HFFc6 (cell line): ENCODE measurements at regions not wholly inside any gene's neighbourhood (a gene's known extent, or its start where the extent isn't known, plus 50 kb on each side); places are given as distances from the start of the nearest gene placed in this dataset.

ENCODE experiments used
- DNase-seq: peaks from one replicate; pipeline ENCODE4 v3.0.0-alpha.2; 2018
- H3K27ac Mint-ChIP-seq: 2 replicates; pipeline ENCODE4 v1.8.0; 2020; ENCODE audit warnings: mild to moderate bottlenecking, mixed read lengths
- H3K27me3 Mint-ChIP-seq: 2 replicates; pipeline ENCODE4 v1.8.0; 2021; ENCODE audit warnings: mild to moderate bottlenecking, moderate library complexity, mixed read lengths; ENCODE audit not compliant: insufficient read depth
- H3K36me3 Mint-ChIP-seq: 2 replicates; pipeline ENCODE4 v1.8.0; 2021; ENCODE audit warnings: low read depth, mixed read lengths
- H3K4me1 Mint-ChIP-seq: 2 replicates; pipeline ENCODE4 v1.8.0; 2020; ENCODE audit warnings: low read depth, mixed read lengths
- H3K4me3 Mint-ChIP-seq: 2 replicates; pipeline ENCODE4 v1.8.0; 2020; ENCODE audit warnings: mild to moderate bottlenecking, moderate library complexity, mixed read lengths
- H3K9me3 Mint-ChIP-seq: 2 replicates; pipeline ENCODE4 v1.8.0; 2020; ENCODE audit warnings: mild to moderate bottlenecking, mixed read lengths
- TF ChIP-seq, protein P1 (sequence below): fragments of 200-600 bp; sonication (generic); IDR thresholded peaks from 2 replicates; pipeline ENCODE4 v1.5.0; 2021; ENCODE audit warnings: antibody characterized with exemption, mild to moderate bottlenecking

DNA sequence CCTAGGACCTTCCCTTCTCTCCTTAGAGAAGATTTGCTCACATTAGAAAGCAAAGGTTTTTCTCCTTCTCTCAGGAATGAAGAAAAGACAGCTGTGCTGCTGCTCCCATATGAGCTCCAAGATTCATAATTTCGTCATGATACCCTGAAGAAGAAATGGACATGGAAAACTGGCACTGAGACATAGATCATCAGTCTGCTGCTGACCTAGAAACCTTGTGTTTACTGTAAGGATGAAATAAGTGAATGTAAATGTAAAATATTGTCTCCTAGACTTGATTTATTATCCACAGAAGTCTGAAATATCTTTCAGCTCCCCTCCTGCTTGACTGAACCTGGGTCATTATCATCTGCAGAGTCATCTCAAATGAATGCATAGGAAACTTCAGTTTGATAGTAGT lies 77.9 kb downstream of the ZC3H11B start:
- H3K4me3 Mint-ChIP-seq: no peak overlapping the region
- no peaks in the 10 kb centered on the region for H3K36me3 Mint-ChIP-seq
- H3K4me1 Mint-ChIP-seq: no peaks in the 10 kb centered on the region
- no peak for DNase-seq
- peaks cover 39% of the 10 kb centered on the region for H3K9me3 Mint-ChIP-seq
- TF ChIP-seq, protein P1, sequence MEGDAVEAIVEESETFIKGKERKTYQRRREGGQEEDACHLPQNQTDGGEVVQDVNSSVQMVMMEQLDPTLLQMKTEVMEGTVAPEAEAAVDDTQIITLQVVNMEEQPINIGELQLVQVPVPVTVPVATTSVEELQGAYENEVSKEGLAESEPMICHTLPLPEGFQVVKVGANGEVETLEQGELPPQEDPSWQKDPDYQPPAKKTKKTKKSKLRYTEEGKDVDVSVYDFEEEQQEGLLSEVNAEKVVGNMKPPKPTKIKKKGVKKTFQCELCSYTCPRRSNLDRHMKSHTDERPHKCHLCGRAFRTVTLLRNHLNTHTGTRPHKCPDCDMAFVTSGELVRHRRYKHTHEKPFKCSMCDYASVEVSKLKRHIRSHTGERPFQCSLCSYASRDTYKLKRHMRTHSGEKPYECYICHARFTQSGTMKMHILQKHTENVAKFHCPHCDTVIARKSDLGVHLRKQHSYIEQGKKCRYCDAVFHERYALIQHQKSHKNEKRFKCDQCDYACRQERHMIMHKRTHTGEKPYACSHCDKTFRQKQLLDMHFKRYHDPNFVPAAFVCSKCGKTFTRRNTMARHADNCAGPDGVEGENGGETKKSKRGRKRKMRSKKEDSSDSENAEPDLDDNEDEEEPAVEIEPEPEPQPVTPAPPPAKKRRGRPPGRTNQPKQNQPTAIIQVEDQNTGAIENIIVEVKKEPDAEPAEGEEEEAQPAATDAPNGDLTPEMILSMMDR: no peak
- H3K27me3 Mint-ChIP-seq: no peaks in the 10 kb centered on the region; the same call in 1 of the 2 replicates
- no peak overlapping the region for H3K27ac Mint-ChIP-seq

DNA sequence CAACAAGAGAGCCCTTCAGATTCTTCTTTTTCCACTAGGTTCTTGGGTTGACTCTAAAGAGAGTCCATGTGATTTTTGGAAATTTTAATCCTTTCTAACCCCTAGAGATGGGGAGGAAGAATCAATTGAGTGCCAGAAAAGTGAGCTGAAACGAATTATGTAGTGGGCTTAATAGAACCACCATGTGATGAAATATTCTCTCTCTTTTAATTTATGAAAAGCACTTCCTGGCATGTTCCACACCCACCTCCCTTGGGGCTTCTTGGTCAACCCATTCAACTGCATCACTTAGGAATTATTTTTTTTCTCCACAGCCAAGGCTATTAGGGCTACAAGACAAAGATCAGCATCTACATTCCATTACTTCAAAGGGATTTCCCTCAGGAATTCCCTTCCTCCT lies 79.6 kb downstream of the ZC3H11B start:
- TF ChIP-seq, protein P1: no peak
- peaks cover 34% of the 10 kb centered on the region for H3K9me3 Mint-ChIP-seq
- no peak for DNase-seq

GRCh38 chr1:219529116-219529515 lies 83.8 kb downstream of the ZC3H11B start:
- H3K36me3 Mint-ChIP-seq: no peaks in the 10 kb centered on the region
- H3K4me3 Mint-ChIP-seq: no peak overlapping the region
- H3K4me1 Mint-ChIP-seq: no peaks in the 10 kb centered on the region
- H3K27me3 Mint-ChIP-seq: 0 out of 2 replicates have a peak, but pooled peaks cover 2% of the 10 kb centered on the region
- TF ChIP-seq, protein P1: no peak
- no peak for DNase-seq
- peaks cover 17% of the 10 kb centered on the region for H3K9me3 Mint-ChIP-seq
- H3K27ac Mint-ChIP-seq: no peak overlapping the region

More for the DNA sequence above, 79.6 kb downstream of the ZC3H11B start:
- no peaks in the 10 kb centered on the region for H3K36me3 Mint-ChIP-seq
- H3K27ac Mint-ChIP-seq: no peak overlapping the region
- no peak overlapping the region for H3K4me3 Mint-ChIP-seq
- no peaks in the 10 kb centered on the region for H3K4me1 Mint-ChIP-seq
- H3K27me3 Mint-ChIP-seq: no peaks in the 10 kb centered on the region; the same call in 1 of the 2 replicates

- H3K4me3 Mint-ChIP-seq: no peak overlapping the region
- no peaks in the 10 kb centered on the region for H3K4me1 Mint-ChIP-seq
- 0 out of 2 replicates have a peak, but pooled peaks cover 2% of the 10 kb centered on the region for H3K27me3 Mint-ChIP-seq
- H3K9me3 Mint-ChIP-seq: peaks cover 17% of the 10 kb centered on the region
- no peak overlapping the region for H3K27ac Mint-ChIP-seq
- H3K36me3 Mint-ChIP-seq: no peaks in the 10 kb centered on the region
- TF ChIP-seq, protein P1: no peak
- no peak for DNase-seq
Measured at GRCh38 chr1:219528633-219529032, 84.3 kb downstream of the ZC3H11B start.

GRCh38 chr1:219527994-219528393 lies 84.9 kb downstream of the ZC3H11B start:
- no peak overlapping the region for H3K4me3 Mint-ChIP-seq
- H3K9me3 Mint-ChIP-seq: peaks cover 17% of the 10 kb centered on the region
- 0 out of 2 replicates have a peak, but pooled peaks cover 2% of the 10 kb centered on the region for H3K27me3 Mint-ChIP-seq
- H3K27ac Mint-ChIP-seq: no peak overlapping the region
- TF ChIP-seq, protein P1: no peak
- H3K36me3 Mint-ChIP-seq: no peaks in the 10 kb centered on the region
- DNase-seq: no peak
- no peaks in the 10 kb centered on the region for H3K4me1 Mint-ChIP-seq

DNA sequence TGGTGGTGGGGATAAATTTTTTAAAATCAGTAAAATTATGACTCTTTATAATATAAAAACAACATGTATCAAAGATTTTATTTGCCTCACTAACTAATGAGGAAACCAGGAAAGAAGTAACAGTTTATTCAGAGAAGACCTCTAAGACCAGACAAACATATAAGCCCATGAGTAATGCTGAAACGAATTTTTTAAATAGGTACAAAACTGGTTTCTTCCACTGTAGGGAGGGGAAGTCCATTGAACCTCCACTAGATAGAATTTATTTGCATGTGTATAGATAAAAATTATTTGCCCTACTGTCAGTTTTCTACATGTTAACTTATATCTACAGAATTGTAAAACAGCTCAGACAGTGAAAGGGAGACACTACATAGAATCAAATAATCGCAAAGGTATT lies 86.8 kb downstream of the ZC3H11B start:
- TF ChIP-seq, protein P1: no peak
- H3K36me3 Mint-ChIP-seq: no peaks in the 10 kb centered on the region
- H3K4me3 Mint-ChIP-seq: no peak overlapping the region
- no peak for DNase-seq
- peaks cover 12% of the 10 kb centered on the region for H3K9me3 Mint-ChIP-seq
- no peak overlapping the region for H3K27ac Mint-ChIP-seq
- H3K4me1 Mint-ChIP-seq: no peaks in the 10 kb centered on the region
- 0 out of 2 replicates have a peak, but pooled peaks cover 2% of the 10 kb centered on the region for H3K27me3 Mint-ChIP-seq
